ENCODE measurements at regions not wholly inside any gene's neighbourhood (a gene's known extent, or its start where the extent isn't known, plus 50 kb on each side); places are given as distances from the start of the nearest gene placed in this dataset.

DNA sequence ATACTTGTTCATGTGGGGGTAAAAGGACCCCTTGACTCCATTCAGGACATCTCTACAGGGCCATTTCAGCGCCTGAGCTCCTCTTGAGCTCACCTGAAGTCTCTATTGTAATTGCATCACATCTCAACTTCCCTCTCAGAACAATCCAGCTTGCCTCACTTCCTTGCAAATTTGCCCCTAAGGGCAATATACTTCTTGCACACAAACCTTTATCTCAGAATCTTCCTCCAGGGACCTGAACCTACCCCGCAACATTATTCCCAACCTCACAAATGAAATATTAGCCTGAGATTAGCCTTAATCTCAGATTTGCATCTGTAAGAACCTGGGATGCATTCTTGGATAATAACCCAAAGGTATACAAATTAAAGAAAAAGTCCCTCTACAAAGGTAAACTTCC, 159.2 kb downstream of the DRD1 start:
- no peak for DNase-seq (ENCODE audit: low spot score)
- H3K4me1 ChIP-seq (ENCODE audit: control insufficient read depth in 1 of 2, low read depth in 2 of 2): peaks cover 4 to 8% of the 10 kb centered on the region in 2 donors
- H3K4me3 ChIP-seq: no peak overlapping the region
- no peaks in the 10 kb centered on the region for H3K9me3 ChIP-seq
- no peak overlapping the region for H3K27ac ChIP-seq
- no peak for ATAC-seq (ENCODE audit: insufficient number of reproducible peaks, low FRiP score, low read depth)
- no peaks in the 10 kb centered on the region for H3K27me3 ChIP-seq (replicated peaks; ENCODE audit: insufficient read depth)
- H3K36me3 ChIP-seq: no peaks in the 10 kb centered on the region
- TF ChIP-seq, protein P1, sequence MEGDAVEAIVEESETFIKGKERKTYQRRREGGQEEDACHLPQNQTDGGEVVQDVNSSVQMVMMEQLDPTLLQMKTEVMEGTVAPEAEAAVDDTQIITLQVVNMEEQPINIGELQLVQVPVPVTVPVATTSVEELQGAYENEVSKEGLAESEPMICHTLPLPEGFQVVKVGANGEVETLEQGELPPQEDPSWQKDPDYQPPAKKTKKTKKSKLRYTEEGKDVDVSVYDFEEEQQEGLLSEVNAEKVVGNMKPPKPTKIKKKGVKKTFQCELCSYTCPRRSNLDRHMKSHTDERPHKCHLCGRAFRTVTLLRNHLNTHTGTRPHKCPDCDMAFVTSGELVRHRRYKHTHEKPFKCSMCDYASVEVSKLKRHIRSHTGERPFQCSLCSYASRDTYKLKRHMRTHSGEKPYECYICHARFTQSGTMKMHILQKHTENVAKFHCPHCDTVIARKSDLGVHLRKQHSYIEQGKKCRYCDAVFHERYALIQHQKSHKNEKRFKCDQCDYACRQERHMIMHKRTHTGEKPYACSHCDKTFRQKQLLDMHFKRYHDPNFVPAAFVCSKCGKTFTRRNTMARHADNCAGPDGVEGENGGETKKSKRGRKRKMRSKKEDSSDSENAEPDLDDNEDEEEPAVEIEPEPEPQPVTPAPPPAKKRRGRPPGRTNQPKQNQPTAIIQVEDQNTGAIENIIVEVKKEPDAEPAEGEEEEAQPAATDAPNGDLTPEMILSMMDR (IDR thresholded peaks at IDR 0.05): no peak

DNA sequence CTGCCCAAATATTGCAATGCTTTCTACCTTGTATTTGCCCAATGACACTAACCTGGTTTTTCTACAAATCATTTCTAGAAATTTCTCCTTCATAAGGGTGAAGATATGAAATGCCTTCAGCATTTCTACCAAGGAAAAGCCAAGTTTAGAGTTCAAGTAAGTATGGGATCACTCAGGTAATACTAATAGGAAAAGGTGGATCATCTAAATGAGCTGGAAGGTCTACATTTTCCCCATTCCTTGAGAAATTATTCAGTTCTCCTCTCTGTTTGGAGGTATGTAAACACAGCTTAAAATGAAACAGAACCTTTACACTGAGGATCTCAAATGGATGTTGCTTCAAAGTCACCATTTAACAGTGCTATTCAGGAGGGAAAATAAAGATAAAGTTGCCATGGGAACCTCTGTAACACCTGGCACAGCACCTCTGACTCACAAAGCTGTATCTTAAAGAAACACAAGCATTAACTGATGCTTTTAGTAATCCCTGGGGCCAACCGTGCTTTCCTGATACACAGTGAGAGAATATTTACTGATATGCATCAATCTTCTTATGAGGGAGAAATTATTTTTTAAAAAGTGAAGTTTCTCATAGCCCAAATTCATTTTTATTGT, 161.3 kb downstream of the DRD1 start:
- ATAC-seq (ENCODE audit: insufficient number of reproducible peaks, low FRiP score, low read depth) (no peak), DNase-seq (ENCODE audit: low spot score) (no peak)
- Histone ChIP-seq H3K27ac (no peak overlapping the region), H3K4me3 (no peak overlapping the region), H3K36me3 (no peaks in the 10 kb centered on the region), H3K27me3 (replicated peaks; ENCODE audit: insufficient read depth) (no peaks in the 10 kb centered on the region), H3K4me1 (ENCODE audit: control insufficient read depth in 1 of 2, low read depth in 2 of 2) (no peaks in the 10 kb centered on the region), H3K9me3 (no peaks in the 10 kb centered on the region)
- TF ChIP-seq, protein P1 (IDR thresholded peaks at IDR 0.05): no peak

DNA sequence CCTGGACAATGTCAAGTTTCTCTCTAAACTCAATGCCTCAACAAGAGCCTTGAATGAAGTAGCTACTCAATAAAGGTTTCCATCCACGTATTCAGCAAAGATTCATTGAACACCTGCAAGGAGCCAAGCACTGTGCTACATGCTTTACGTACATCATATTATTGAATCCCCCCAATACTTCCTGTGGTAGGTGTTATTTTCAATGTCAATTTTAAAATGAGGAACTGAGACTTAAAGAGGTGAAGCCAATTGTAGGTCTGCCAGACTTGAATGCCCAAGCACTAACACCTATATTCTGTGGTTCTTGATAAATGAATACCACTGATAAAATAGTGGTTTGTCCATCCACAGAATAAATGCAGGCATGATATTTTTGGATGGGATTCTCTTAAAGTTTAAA, 162.3 kb downstream of the DRD1 start:
- H3K4me1 ChIP-seq (ENCODE audit: control insufficient read depth in 1 of 2, low read depth in 2 of 2): no peaks in the 10 kb centered on the region
- H3K9me3 ChIP-seq: no peaks in the 10 kb centered on the region
- H3K36me3 ChIP-seq: no peaks in the 10 kb centered on the region
- TF ChIP-seq, protein P1 (IDR thresholded peaks at IDR 0.05): no peak
- no peak overlapping the region for H3K27ac ChIP-seq
- no peak for ATAC-seq (ENCODE audit: insufficient number of reproducible peaks, low FRiP score, low read depth)
- no peaks in the 10 kb centered on the region for H3K27me3 ChIP-seq (replicated peaks; ENCODE audit: insufficient read depth)
- H3K4me3 ChIP-seq: no peak overlapping the region
- DNase-seq (ENCODE audit: low spot score): no peak

DNA sequence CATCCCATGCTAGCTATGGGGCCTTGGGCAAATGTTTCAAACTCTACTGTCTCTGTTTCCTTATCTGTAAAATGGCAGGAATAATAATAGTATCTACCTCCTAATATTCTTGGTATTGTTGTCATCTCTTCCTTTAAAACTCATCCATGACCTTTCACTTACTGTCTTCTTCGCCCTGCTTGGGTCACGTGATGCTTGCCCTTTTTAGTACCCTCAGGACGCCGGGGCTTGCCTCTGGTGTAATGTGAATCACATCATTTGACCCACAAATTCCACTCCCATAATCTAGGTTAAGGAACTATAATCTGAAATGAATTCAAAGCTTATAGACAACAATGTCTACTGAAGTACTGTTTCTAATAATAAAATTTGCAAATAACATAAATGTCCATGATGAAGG, 162.7 kb downstream of the DRD1 start:
- H3K27me3 ChIP-seq (replicated peaks; ENCODE audit: insufficient read depth): no peaks in the 10 kb centered on the region
- no peaks in the 10 kb centered on the region for H3K4me1 ChIP-seq (ENCODE audit: control insufficient read depth in 1 of 2, low read depth in 2 of 2)
- DNase-seq (ENCODE audit: low spot score) (no peak), ATAC-seq (ENCODE audit: insufficient number of reproducible peaks, low FRiP score, low read depth) (no peak)
- H3K4me3 ChIP-seq: no peak overlapping the region
- TF ChIP-seq, protein P1 (IDR thresholded peaks at IDR 0.05): no peak
- no peaks in the 10 kb centered on the region for H3K36me3 ChIP-seq
- H3K9me3 ChIP-seq: no peaks in the 10 kb centered on the region
- no peak overlapping the region for H3K27ac ChIP-seq

DNA sequence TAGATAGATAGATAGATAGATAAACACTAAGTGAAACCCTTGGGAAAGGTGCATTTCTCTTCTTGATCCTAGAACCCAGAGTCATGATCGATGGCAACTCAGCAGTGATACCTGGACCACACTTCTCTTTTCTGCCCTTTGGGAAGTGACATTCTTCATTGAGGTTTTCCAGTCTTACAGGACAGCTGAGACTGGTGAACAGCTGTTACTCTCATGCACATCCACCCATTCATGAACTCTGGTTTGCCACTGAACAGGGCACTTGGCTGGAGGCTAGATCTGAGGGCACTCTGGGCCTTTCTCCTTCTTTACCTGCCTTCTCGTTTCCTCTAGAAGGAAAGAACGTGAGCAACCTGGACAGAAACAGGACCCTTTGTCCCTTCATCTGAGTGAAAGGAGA, 164.5 kb downstream of the DRD1 start:
- no peaks in the 10 kb centered on the region for H3K4me1 ChIP-seq (ENCODE audit: control insufficient read depth in 1 of 2, low read depth in 2 of 2)
- H3K27ac ChIP-seq: no peak overlapping the region
- H3K27me3 ChIP-seq (replicated peaks; ENCODE audit: insufficient read depth): no peaks in the 10 kb centered on the region
- H3K4me3 ChIP-seq: no peak overlapping the region
- TF ChIP-seq, protein P1 (IDR thresholded peaks at IDR 0.05): no peak
- H3K36me3 ChIP-seq: no peaks in the 10 kb centered on the region
- no peak for ATAC-seq (ENCODE audit: insufficient number of reproducible peaks, low FRiP score, low read depth)
- no peak for DNase-seq (ENCODE audit: low spot score)
- no peaks in the 10 kb centered on the region for H3K9me3 ChIP-seq

All from thoracic aorta (tissue), 2 donors.